Activated T-cell treated with anti-CD3 and anti-CD28 coated beads for 24 hours (primary cell): ENCODE measurements at regions not wholly inside any gene's neighbourhood (a gene's known extent, or its start where the extent isn't known, plus 50 kb on each side); places are given as distances from the start of the nearest gene placed in this dataset.
A peak's percentile ranks its signal among the peaks of the same experiment; 100 is the strongest.

ENCODE experiments used
- DNase-seq: peaks from one replicate; pipeline ENCODE4 v3.0.0-alpha.2; 2020; ENCODE audit warnings: low read depth

- DNase-seq, result no peak
These were observed 66.7 kb upstream of the EZH2 start for GRCh38 chr7:148950806-148951205.

GRCh38 chr7:148944935-148945934, 61.1 kb upstream of the EZH2 start:
- DNase-seq, result no peak

GRCh38 chr7:148941598-148942275, 57.6 kb upstream of the EZH2 start:
- DNase-seq, result peak; percentile 59

- peak; percentile 40 for DNase-seq
These were observed 56.9 kb upstream of the EZH2 start for GRCh38 chr7:148940702-148941597.

- DNase-seq, result no peak
These were observed 55.2 kb upstream of the EZH2 start for GRCh38 chr7:148939128-148939755.

GRCh38 chr7:148935451-148935850, 51.4 kb upstream of the EZH2 start:
- no peak for DNase-seq
